ENCODE measurements at regions not wholly inside any gene's neighbourhood (a gene's known extent, or its start where the extent isn't known, plus 50 kb on each side); places are given as distances from the start of the nearest gene placed in this dataset.

- TF ChIP-seq POLR2A (IDR thresholded peaks at IDR 0.05) (no peak), CTCF (IDR thresholded peaks at IDR 0.05) (no peak)
- DNase-seq, result no peak
- Histone ChIP-seq H3K4me1 (no peaks in the 10 kb centered on the region), H3K4me3 (no peak overlapping the region), H3K9me3 (peaks cover 0 to under 1% (median 0%) of the 10 kb centered on the region in 12 donors), H3K27me3 (peaks cover 0 to 5% (median 0%) of the 10 kb centered on the region in 9 donors), H3K36me3 (no peaks in the 10 kb centered on the region), H3K27ac (no peak overlapping the region)
- no peak for ATAC-seq
- intact Hi-C loops (cut with DNase I), result no loop called here
- WGBS, 4 donors, result 82 to 98% (median 87%) methylated on average over 2 of the region's 2 CpGs
Measured at GRCh38 chr14:61968207-61968606, 206.0 kb downstream of the SNAPC1 start.

- no peak for TF ChIP-seq CTCF (IDR thresholded peaks at IDR 0.05)
- no peak for TF ChIP-seq POLR2A (IDR thresholded peaks at IDR 0.05)
- intact Hi-C loops (cut with DNase I), result no loop called here
- no peak for DNase-seq
- 71 to 80% (median 76%) methylated on average over 3 of the region's 3 CpGs for WGBS, 4 donors
- Histone ChIP-seq H3K4me3 (no peak overlapping the region), H3K27me3 (no peaks in the 10 kb centered on the region), H3K9me3 (peaks cover 0 to 13% (median 3%) of the 10 kb centered on the region in 12 donors), H3K36me3 (no peaks in the 10 kb centered on the region), H3K27ac (no peak overlapping the region), H3K4me1 (no peaks in the 10 kb centered on the region)
- ATAC-seq, result no peak
Measured at GRCh38 chr14:61972711-61973110, 210.5 kb downstream of the SNAPC1 start.

GRCh38 chr14:61973981-61974380, 211.8 kb downstream of the SNAPC1 start:
- peaks cover 0 to 13% (median 3%) of the 10 kb centered on the region in 12 donors for H3K9me3 ChIP-seq
- H3K36me3 ChIP-seq, result no peaks in the 10 kb centered on the region
- H3K27me3 ChIP-seq, result no peaks in the 10 kb centered on the region
- no peak overlapping the region for H3K4me3 ChIP-seq
- WGBS, 4 donors, result 82 to 87% (median 84%) methylated on average over 5 of the region's 5 CpGs
- H3K27ac ChIP-seq, result no peak overlapping the region
- no peaks in the 10 kb centered on the region for H3K4me1 ChIP-seq
- TF ChIP-seq POLR2A (IDR thresholded peaks at IDR 0.05) (no peak), CTCF (IDR thresholded peaks at IDR 0.05) (no peak)
- no peak for ATAC-seq
- DNase-seq, result no peak
- intact Hi-C loops (cut with DNase I), result no loop called here

- ATAC-seq (no peak), DNase-seq (no peak)
- TF ChIP-seq CTCF (IDR thresholded peaks at IDR 0.05) (no peak), POLR2A (IDR thresholded peaks at IDR 0.05) (no peak)
- H3K27me3 ChIP-seq, result no peaks in the 10 kb centered on the region
- peaks cover 0 to 13% (median 3%) of the 10 kb centered on the region in 12 donors for H3K9me3 ChIP-seq
- intact Hi-C loops (cut with DNase I), result no loop called here
- H3K4me1 ChIP-seq, result no peaks in the 10 kb centered on the region
- no peak overlapping the region for H3K27ac ChIP-seq
- H3K36me3 ChIP-seq, result no peaks in the 10 kb centered on the region
- no peak overlapping the region for H3K4me3 ChIP-seq
Measured at GRCh38 chr14:61977217-61977616, 215.0 kb downstream of the SNAPC1 start.

Data from heart left ventricle (tissue), 16 donors.